GM23248 (cell line): ENCODE measurements at regions not wholly inside any gene's neighbourhood (a gene's known extent, or its start where the extent isn't known, plus 50 kb on each side); places are given as distances from the start of the nearest gene placed in this dataset.
"Not testable (repeated sequence)": the region's sequence is repeated elsewhere in the genome, so short reads cannot be mapped to it uniquely, and the experiment has no call there.

Source experiments
- EZH2 ChIP-seq: fragments of 200-600 bp; sonication (generic); IDR thresholded peaks from 2 replicates; pipeline ENCODE4 v1.6.1; 2018; ENCODE audit warnings: antibody characterized with exemption, mild to moderate bottlenecking; ENCODE audit not compliant: insufficient read depth, poor library complexity, severe bottlenecking
- EZH2phosphoT487 ChIP-seq: fragments of 200-600 bp; sonication (generic); IDR thresholded peaks from 2 replicates; pipeline ENCODE4 v1.6.1; 2018; ENCODE audit warnings: antibody characterized with exemption, moderate library complexity, mild to moderate bottlenecking, low read depth; ENCODE audit not compliant: insufficient read depth

DNA sequence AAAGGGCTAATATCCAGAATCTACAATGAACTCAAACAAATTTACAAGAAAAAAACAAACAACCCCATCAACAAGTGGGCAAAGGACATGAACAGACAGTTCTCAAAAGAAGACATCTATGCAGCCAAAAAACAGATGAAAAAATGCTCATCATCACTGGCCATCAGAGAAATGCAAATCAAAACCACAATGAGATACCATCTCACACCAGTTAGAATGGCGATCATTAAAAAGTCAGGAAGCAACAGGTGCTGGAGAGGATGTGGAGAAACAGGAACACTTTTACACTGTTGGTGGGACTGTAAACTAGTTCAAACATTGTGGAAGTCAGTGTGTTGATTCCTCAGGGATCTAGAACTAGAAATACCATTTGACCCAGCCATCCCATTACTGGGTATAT lies 295.0 kb downstream of the SH2D4B start:
- TF ChIP-seq EZH2, EZH2phosphoT487: not testable (repeated sequence)
